CD4-positive, alpha-beta T cell (primary cell): ENCODE measurements at regions not wholly inside any gene's neighbourhood (a gene's known extent, or its start where the extent isn't known, plus 50 kb on each side); places are given as distances from the start of the nearest gene placed in this dataset.

Source experiments
- ATAC-seq: fragments of 200-7000 bp; cut with Tn5 transposase; one replicate; pipeline ENCODE4 v1.10.0; 2022; ENCODE audit warnings: mild to moderate bottlenecking; ENCODE audit not compliant: poor library complexity
- CTCF ChIA-PET: fragments of 350-600 bp; sonication (Branson Sonifier 250); formaldehyde crosslinking; loops from one replicate; lab custom pipeline; 2021; ENCODE audit warnings: antibody characterized with exemption, inconsistent platforms; lab: Charles Lee
- POLR2A ChIA-PET: fragments of 350-600 bp; sonication (Branson Sonifier 250); formaldehyde crosslinking; loops from one replicate; lab custom pipeline; 2021; ENCODE audit warnings: antibody characterized with exemption, inconsistent platforms; lab: Charles Lee
- DNase-seq, 14 experiments: peaks; one replicate each; pipeline ENCODE4 v3.0.0-alpha.2; 2013 to 2020; ENCODE audit warnings: mixed read lengths in 2 of 14
- H3K27ac ChIP-seq, 2 donors: one replicate each; pipeline versions ENCODE4 v1.5.1 to v1.7.0; 2013; ENCODE audit warnings: low read length in 2 of 2, low read depth in 1 of 2, mild to moderate bottlenecking in 1 of 2
- H3K27me3 ChIP-seq, 2 experiments: 1 replicate in 1 of 2; 2 replicates in 1 of 2; pipeline versions ENCODE4 v1.6.1 to v1.7.0; 2013; ENCODE audit warnings: low read length in 2 of 2, control low read depth in 1 of 2, mild to moderate bottlenecking in 1 of 2, moderate library complexity in 1 of 2; ENCODE audit not compliant: insufficient read depth in 2 of 2, control insufficient read depth in 1 of 2
- H3K36me3 ChIP-seq: one replicate; pipeline ENCODE4 v1.6.1; 2013; ENCODE audit warnings: low read length, control low read depth; ENCODE audit not compliant: insufficient read depth
- H3K4me1 ChIP-seq: one replicate; pipeline ENCODE4 v1.6.1; 2013; ENCODE audit warnings: low read length, control low read depth; ENCODE audit not compliant: insufficient read depth
- H3K4me3 ChIP-seq: one replicate; pipeline ENCODE4 v1.5.1; 2013; ENCODE audit warnings: mild to moderate bottlenecking, low read length, moderate library complexity
- H3K9me3 ChIP-seq, 2 experiments: 1 replicate in 1 of 2; 2 replicates in 1 of 2; pipeline versions ENCODE4 v1.6.1 to v1.7.0; 2013; ENCODE audit warnings: low read length in 2 of 2, mild to moderate bottlenecking in 2 of 2, control low read depth in 1 of 2, moderate library complexity in 1 of 2; ENCODE audit not compliant: control insufficient read depth in 1 of 2, insufficient read depth in 1 of 2
- H3K27ac Mint-ChIP-seq: one replicate; pipeline ENCODE4 v1.8.0; 2020; ENCODE audit warnings: mixed read lengths
- H3K27me3 Mint-ChIP-seq: one replicate; pipeline ENCODE4 v1.8.0; 2021; ENCODE audit warnings: mixed read lengths
- H3K36me3 Mint-ChIP-seq: one replicate; pipeline ENCODE4 v1.8.0; 2021; ENCODE audit warnings: low read depth, mixed read lengths
- H3K4me1 Mint-ChIP-seq: one replicate; pipeline ENCODE4 v1.8.0; 2021; ENCODE audit warnings: low read depth, mixed read lengths
- H3K4me3 Mint-ChIP-seq: one replicate; pipeline ENCODE4 v1.8.0; 2020; ENCODE audit warnings: mild to moderate bottlenecking, mixed read lengths
- H3K9me3 Mint-ChIP-seq: one replicate; pipeline ENCODE4 v1.8.0; 2020; ENCODE audit warnings: mixed read lengths
- intact Hi-C, 2 experiments: fragments of 100-400 bp; cut with DNase I in 1 of 2; cut with micrococcal nuclease in 1 of 2; formaldehyde crosslinking; loops; one replicate each; pipeline versions ENCODE4 v1.15.1 to v1.9.0; 2023 to 2025; cut with DNase I, micrococcal nuclease
- TF ChIP-seq, protein P1 (sequence below): fragments of 200-600 bp; IDR thresholded peaks from one replicate; pipeline ENCODE4 v1.8.0; 2022; ENCODE audit warnings: antibody characterized with exemption, mild to moderate bottlenecking

DNA sequence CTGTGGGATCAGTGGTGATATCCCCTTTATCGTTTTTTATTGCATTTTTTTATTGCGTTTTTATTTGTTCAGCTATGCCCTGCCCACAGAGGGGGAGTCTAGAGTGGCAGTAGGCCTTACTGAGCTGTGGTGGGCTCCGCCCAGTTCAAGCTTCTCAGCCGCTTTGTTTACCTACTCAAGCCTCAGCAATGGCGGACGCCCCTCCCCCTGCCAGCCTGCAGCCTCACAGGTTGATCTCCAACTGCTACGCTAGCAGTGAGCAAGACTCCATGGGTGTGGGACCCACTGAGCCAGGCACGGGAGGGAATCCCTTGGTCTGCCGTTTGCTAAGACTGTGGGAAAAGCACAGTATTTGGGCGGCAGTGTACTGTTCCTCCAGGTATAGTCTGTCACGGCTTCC, 500.6 kb upstream of the MCTP2 start:
- H3K4me3 Mint-ChIP-seq = no peak overlapping the region
- no peaks in the 10 kb centered on the region for H3K27me3 Mint-ChIP-seq
- no peak overlapping the region for H3K27ac Mint-ChIP-seq
- H3K27ac ChIP-seq = no peak overlapping the region
- H3K36me3 ChIP-seq = no peaks in the 10 kb centered on the region
- H3K36me3 Mint-ChIP-seq = no peaks in the 10 kb centered on the region
- DNase-seq = no peak
- H3K9me3 Mint-ChIP-seq = peaks cover 11% of the 10 kb centered on the region
- H3K4me1 ChIP-seq = no peaks in the 10 kb centered on the region
- H3K4me1 Mint-ChIP-seq = no peaks in the 10 kb centered on the region
- no peak overlapping the region for H3K4me3 ChIP-seq
- TF ChIP-seq, protein P1, sequence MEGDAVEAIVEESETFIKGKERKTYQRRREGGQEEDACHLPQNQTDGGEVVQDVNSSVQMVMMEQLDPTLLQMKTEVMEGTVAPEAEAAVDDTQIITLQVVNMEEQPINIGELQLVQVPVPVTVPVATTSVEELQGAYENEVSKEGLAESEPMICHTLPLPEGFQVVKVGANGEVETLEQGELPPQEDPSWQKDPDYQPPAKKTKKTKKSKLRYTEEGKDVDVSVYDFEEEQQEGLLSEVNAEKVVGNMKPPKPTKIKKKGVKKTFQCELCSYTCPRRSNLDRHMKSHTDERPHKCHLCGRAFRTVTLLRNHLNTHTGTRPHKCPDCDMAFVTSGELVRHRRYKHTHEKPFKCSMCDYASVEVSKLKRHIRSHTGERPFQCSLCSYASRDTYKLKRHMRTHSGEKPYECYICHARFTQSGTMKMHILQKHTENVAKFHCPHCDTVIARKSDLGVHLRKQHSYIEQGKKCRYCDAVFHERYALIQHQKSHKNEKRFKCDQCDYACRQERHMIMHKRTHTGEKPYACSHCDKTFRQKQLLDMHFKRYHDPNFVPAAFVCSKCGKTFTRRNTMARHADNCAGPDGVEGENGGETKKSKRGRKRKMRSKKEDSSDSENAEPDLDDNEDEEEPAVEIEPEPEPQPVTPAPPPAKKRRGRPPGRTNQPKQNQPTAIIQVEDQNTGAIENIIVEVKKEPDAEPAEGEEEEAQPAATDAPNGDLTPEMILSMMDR = no peak
- no peaks in the 10 kb centered on the region for H3K27me3 ChIP-seq
- POLR2A ChIA-PET = no interaction called here
- intact Hi-C loops = no loop called here
- CTCF ChIA-PET = interaction anchor here (0.6 kb wide), 1 partner anchor 60 kb away, joined by 3 read pairs; no protein-coding TSS in a partner anchor
- no peak for ATAC-seq
- H3K9me3 ChIP-seq = peaks cover 0 to 9% of the 10 kb centered on the region in 2 experiments

- Mint-ChIP-seq H3K27me3 (no peaks in the 10 kb centered on the region), H3K9me3 (no peaks in the 10 kb centered on the region), H3K4me1 (no peaks in the 10 kb centered on the region), H3K36me3 (no peaks in the 10 kb centered on the region), H3K4me3 (no peak overlapping the region), H3K27ac (no peak overlapping the region)
- no peak overlapping the region for H3K4me3 ChIP-seq
- CTCF ChIA-PET = no interaction called here
- H3K4me1 ChIP-seq = no peaks in the 10 kb centered on the region
- H3K27ac ChIP-seq = no peak overlapping the region
- H3K27me3 ChIP-seq = no peaks in the 10 kb centered on the region
- intact Hi-C loops = no loop called here
- H3K36me3 ChIP-seq = no peaks in the 10 kb centered on the region
- POLR2A ChIA-PET = no interaction called here
- TF ChIP-seq, protein P1 = no peak
- H3K9me3 ChIP-seq = no peaks in the 10 kb centered on the region
- DNase-seq (no peak), ATAC-seq (no peak)
These were observed 509.2 kb upstream of the MCTP2 start for GRCh38 chr15:93722165-93722564.

DNA sequence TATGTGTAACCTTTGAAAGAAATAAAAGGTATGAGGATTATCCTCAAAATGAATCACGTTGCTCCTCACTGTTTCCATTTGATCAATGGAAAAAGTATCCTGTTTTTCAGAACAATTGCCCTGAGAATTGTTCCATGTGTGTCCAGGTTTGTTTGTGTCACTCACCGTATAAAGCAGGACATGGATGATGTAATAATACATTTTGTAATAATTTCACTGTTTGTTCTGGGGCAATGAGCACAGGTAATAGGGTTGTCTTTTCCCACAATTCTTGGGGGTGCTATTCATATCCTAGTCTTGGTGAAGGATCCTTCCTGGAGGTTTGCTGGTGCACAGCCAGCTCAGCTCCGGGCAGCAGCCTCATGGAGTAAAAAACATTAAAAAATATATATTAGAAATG, 510.8 kb upstream of the MCTP2 start:
- Histone ChIP-seq H3K4me3 (no peak overlapping the region), H3K4me1 (no peaks in the 10 kb centered on the region), H3K27ac (no peak overlapping the region), H3K27me3 (no peaks in the 10 kb centered on the region), H3K9me3 (no peaks in the 10 kb centered on the region), H3K36me3 (no peaks in the 10 kb centered on the region)
- ATAC-seq = no peak
- ChIA-PET CTCF (no interaction called here), POLR2A (no interaction called here)
- H3K27me3 Mint-ChIP-seq = no peaks in the 10 kb centered on the region
- no peaks in the 10 kb centered on the region for H3K36me3 Mint-ChIP-seq
- no peak overlapping the region for H3K4me3 Mint-ChIP-seq
- no peaks in the 10 kb centered on the region for H3K9me3 Mint-ChIP-seq
- H3K4me1 Mint-ChIP-seq = no peaks in the 10 kb centered on the region
- no peak for DNase-seq
- no peak overlapping the region for H3K27ac Mint-ChIP-seq
- TF ChIP-seq, protein P1 = no peak
- intact Hi-C loops = no loop called here
